HG02763 (cell line): ENCODE measurements at regions not wholly inside any gene's neighbourhood (a gene's known extent, or its start where the extent isn't known, plus 50 kb on each side); places are given as distances from the start of the nearest gene placed in this dataset.

Experiments used
- ATAC-seq: cut with Tn5 transposase; IDR thresholded peaks from one replicate; pipeline ENCODE4 v1.9.1; 2021; ENCODE audit warnings: mild to moderate bottlenecking, moderate library complexity; ENCODE audit not compliant: unreplicated experiment

DNA sequence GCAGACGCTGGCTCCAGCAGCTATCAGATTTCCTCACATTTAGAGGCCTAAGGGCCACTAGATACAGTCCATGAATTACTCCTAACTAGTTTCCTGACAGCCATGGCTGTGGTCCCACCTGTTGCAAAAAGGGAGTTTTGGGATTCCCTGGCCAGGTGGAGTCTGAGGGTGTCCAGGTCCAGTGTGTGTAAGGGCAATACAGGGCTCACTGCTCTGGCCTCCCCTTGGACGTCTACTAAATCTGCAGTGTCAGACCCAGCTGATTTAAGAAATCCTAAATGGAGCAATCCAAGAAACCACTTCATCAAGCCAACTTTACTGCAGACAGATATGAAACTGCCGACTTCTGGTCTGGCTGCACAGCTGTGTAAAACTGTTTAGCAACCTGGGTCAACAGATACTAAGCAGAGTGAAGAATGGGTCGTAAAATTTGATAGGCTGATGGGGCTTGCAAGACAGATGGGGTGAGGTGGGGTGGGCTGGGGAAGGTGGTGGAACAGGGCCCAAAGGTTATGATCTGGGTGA is 116.4 kb downstream of the GADD45G start:
- no peak for ATAC-seq

DNA sequence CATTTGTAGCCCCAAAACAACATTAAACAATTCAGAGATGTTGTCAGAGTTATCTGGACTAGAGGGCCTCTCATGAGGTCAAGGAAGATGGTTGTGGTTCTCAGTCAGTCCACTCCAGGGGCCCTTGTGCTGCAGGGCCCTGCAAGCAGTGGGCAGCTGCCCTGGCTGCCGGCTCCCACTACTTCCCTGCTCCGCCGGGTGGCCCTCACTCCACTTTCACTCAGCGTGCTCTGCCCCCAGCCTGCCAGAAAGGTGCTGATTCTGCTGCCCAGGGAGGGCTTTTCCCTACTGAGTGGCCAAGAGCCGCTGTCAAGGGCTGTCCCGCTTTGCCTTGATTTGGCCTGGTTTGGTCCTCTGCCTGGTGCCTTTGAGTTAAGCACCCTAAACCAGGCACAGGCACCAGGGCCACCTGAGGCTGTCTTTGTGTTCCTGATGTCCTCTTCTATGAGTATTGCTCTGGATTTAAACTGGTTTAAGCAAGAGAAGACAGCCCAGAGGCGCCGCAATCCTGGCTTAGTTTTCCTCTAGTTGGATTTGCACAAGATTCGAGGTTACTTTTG is 117.2 kb downstream of the GADD45G start:
- no peak for ATAC-seq

DNA sequence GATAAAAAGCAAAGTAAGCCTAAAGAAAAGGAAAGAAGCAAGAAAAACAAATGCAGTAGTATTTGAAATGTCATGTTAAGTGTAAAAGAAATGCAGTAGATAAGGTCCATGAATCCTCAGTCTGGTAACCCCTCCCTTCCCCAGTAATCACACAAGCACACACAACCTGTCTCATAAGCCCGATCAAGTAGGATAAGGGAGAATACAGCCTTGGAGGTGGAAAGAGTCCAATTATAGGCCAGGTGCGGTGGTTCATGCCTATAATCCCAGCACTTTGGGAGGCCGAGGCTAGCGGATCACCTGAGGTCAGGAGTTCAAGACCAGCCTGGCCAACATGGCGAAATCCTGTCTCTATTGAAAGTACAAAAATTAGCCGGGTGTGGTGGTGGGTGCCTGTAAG is 117.9 kb downstream of the GADD45G start:
- no peak for ATAC-seq

DNA sequence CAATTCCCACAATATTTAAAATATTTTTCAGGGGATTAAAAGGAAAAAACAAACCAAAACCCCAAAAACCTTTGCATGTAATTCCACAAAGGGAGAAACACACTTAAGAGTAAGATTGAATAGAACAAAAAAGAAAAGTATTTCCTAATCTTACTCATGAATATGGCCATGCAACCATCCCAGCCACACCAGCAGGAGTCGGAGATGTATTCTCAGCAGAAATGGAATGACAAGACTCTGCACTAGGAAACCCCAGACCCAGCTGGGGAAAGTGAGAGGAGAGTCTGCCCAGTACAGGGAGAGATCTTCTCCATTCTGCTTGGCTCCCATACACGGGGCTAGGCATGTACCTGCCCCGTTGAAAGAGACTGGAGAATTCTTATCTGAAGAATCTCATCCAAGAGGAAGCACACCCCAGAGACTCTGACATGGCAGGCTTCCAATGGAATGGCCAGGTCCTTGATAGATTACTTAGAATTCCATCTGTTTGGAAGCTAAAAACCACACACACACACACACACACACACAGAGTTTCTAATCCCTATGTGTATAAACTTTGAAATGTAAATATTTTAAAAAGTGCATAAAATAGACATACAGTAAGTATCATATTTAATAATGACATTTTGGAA is 118.8 kb downstream of the GADD45G start:
- ATAC-seq = no peak

- no peak for ATAC-seq
Observed at GRCh38 chr9:89724659-89725058, 119.8 kb downstream of the GADD45G start.

DNA sequence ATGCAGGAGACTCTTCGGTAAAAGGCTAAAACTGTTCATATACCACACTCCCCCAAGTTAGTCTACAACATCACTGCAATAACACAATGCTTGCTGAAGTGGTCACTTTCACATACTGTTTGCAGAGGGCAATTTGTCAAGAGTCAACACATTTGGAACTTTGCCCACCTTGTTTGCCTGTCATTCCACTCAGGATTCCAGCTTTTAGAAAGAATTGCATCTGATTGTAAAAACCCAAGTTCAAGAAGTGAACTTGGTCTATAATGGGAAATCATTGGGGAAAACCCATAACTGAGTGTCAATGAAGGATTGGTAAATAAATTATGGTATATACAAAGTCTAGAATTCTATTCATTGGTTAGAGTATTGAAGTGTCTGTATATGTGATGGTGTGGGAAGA is 120.5 kb downstream of the GADD45G start:
- no peak for ATAC-seq

DNA sequence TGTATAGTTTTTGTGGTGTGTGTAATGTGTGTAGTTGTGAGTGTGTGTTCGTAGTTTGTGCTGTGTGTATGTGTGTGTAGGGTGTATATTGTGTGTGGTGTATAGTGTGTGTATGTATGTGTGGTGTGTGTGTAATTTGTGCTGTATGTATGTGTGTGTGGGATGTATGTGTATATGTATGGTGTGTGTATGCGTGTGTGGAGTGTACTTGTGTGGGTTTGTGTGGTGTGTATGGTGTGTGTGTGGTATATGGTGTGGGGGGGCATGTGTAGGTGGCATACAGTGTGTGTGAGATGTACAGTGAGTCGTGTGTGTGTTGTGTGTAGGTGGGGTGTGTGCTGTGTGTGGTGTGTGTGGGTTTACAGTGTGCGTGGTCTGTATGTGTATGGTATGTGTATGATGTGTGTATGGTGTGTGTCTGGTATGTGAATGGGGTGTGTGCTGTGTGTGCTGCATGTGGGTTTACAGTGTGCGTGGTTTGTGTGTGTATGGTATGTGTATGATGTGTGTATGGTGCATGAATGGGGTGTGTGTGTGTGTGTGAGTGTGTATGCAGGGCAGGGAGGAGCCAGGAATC is 125.2 kb downstream of the GADD45G start:
- no peak for ATAC-seq

DNA sequence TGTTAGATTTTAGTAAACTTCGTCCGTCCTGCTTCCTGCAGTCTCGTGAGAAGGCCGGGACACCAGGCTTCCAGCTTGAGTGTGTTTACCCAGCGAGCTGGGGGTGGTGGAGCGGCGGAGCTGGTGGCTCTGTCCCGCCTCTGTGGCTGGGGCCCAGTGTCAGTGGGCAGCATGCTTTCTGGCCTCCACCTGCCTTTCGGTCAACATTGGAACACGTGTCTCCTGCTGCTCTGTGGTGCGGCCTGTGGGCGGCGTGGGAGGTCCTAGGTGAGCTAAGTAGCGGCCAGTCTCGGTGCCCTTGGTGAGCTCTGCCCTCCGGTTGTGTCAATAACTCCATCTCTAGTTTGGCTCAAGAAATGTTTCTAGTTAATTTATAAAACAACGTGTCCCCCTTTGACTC is 125.9 kb downstream of the GADD45G start:
- no peak for ATAC-seq

DNA sequence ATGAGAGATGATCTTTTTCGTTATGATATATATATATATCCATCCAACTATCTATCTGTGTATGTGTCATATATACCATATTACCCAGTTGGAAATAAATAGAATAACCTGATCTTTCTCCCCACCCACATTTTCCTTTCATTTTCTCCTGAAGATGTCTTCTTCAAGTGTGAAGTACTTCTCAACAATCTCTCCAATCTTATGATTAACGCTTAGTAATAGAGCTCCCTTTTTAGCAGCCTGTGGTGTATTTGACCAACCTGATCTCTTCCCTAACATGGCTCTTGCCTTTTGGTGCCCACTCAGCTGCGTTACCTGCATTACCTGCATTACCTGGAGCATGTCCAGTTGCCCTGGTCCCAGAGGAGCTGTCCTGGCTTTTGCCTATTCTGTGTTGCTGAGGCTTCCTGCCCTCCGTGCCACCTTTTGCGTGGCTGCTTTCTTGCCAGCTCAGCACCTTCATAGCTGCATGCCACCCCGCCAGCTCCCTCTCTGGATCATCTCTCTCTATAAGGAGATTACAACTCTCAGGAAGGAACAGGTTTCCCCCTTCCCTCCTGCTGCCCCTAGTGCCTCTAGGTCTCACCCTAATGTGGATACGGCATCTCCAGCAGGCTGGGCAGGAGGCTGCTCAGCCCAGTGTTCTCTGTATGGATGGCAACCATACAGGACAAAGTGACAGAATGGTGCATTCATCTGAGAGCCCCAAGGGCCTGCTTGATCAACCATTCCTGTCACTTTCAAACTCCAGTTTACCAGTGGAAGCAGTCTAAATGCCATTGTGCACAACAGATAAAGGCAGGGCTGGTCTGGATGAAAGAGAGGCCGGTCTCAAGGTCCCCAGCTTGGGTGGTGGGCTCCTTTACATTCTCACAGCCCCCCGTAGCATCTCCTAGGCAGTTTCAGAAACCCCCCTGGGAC is 126.7 kb downstream of the GADD45G start:
- no peak for ATAC-seq

DNA sequence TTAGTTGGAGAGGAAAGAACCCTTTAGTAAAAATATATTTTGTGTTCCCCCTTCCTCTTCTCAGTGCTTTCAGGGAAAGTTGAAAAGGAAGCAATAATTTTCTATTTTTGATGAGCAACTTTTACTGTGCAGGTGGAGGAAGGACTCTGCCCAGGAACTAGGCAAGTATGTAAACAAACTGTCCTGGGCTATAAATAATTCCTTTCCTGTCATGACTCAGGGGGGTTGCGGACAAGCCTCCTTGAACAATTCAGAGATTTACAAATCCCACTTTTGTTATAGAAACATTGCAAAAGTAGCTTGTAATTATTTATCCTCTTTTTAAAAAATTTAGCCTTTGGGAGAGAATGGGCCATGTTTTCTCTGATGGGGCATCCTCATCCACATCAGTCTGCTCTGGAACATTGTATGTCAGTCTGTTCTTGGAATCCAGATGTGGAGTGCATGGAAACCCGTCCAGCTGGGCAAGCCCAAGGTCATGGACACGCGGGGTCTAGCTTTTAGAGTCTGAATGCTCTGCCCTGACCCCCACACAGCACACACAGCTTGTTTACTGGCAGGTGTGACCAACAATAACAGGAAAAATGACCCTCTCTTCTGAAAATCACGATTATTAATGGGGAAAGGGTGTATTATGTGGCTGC is 127.6 kb downstream of the GADD45G start:
- no peak for ATAC-seq

DNA sequence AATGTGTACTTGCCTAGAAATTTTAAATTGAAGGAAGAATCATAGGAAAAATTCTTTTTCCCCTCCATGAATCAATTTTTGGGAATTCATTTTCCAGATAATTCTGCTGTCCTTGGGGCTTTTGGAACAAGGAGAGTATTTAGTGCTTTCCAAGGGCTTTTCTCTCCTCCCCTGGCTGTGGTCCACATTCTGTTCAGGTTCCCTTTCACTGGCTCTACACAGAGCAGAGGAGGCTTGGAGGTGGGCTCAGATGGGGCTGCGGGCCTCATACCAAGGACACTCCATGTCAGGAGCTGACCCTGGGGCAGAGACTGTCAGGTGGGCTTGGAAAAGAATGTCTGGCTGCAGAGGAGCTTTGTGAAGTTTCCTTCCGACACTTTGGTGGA is 128.1 kb downstream of the GADD45G start:
- ATAC-seq = no peak

DNA sequence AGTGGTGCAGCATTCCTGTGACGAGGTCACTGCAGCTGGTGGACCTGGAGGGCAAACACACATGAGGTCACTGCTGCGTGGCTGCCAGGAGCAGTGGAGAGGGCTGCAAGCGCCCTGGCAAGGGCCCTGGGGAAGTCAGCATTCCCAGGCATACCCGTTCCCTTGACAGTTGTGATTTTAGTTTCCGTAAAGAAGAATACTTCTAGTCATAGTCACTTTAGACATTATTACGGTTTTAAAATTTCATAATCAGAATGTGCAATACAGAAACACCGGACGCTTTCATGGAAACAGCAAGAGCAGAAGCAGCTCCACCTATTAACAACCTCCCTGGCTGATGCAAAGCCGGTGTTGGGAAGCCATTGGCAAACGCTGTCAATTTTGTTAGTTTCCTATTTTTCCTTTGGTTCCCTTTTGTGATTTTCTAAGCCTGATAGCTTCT is 129.8 kb downstream of the GADD45G start:
- ATAC-seq = no peak

GRCh38 chr9:89738137-89738932 is 133.5 kb downstream of the GADD45G start:
- no peak for ATAC-seq

- no peak for ATAC-seq
Observed at GRCh38 chr9:89739511-89739910, 134.7 kb downstream of the GADD45G start.

DNA sequence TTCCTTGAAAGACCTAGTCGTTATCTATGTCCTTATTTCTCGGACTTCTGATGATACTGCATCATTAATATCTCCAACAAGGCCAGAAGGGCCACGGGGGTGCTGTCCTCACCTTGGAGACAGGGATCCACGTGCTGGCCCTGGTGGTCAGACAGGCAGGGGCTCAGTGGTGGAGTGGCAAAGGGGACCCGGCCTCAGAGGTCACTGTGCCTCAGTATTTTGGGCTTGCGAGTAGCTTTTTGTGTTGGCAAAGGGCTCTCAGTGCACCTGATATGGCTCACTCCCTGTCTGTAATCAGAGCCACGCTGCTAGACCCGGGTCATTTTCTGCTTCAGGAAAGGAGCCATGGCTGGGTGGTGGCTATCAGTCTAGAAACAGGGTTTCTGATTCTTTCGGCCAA is 135.1 kb downstream of the GADD45G start:
- no peak for ATAC-seq

DNA sequence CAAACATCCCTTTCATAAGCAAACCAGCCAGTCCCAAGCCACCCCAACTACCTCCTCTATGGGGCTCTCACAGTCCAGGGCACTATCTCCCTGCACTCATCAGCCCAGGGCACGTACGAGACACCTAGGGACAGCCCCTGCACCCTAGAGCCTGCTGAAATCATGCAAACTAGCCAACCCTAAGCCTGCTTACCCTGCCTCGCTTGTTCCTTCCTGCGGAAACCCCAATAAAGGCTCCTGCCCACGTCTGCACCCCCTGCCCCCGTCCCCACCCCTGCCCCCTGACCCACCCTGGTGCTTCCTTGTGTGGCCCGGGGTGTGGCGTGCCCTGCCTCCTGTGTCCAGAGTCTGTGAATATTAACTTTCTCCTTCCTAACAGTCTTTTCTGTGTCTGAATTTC is 135.9 kb downstream of the GADD45G start:
- peak; percentile 66 for ATAC-seq

DNA sequence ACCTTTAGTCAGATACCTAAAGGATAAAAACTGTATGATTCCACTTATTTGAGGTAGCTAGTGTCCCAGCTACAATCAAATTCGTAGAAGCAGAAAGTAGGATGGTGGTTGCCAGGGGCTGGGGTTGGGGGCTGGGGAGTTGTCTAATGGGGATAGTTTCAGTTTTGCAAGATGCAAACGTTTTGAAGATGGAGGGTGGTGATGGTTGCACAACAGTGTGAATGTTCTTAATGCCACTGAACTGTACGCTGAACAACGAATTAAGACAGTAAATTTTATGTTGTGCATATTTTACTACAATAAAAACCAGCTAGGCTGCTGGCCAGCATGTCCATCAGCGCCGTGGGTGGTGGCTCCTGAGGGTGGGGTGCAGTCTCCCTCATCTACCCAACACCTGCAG is 137.8 kb downstream of the GADD45G start:
- ATAC-seq = no peak

DNA sequence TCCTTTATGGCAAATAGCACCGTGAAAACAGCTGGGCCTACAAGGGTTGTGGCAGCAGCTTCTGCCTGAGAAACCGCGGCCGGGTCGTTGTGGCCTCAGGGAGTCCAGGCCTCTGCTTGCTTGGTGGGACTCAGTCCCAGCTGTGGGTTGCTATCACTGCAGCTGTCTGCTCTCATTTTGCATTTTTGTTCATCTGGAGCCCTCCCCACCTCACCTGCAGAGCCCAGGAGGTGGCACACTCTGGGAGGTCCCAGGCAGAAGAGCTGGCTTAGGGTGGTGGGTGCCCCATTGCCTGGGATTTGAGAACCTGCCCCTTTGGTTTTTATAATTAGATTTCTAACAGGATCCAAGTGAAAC is 138.4 kb downstream of the GADD45G start:
- ATAC-seq = peak; percentile 61

GRCh38 chr9:89743573-89744254 is 138.9 kb downstream of the GADD45G start:
- ATAC-seq = peak; percentile 31

GRCh38 chr9:89744255-89744648 is 139.4 kb downstream of the GADD45G start:
- no peak for ATAC-seq
